DMS153 treated with DMSO at 0.1 percent for 48 hours (cell line): ENCODE measurements at regions not wholly inside any gene's neighbourhood (a gene's known extent, or its start where the extent isn't known, plus 50 kb on each side); places are given as distances from the start of the nearest gene placed in this dataset.
"Not testable (repeated sequence)": the region's sequence is repeated elsewhere in the genome, so short reads cannot be mapped to it uniquely, and the experiment has no call there.

ENCODE experiments used
- DNase-seq: peaks from one replicate; lab custom pipeline; 2025; ENCODE audit not compliant: unreplicated experiment; lab: John Stamatoyannopoulos, UW

GRCh38 chr6:68238097-68238601, 396.9 kb upstream of the ADGRB3 start:
- no peak for DNase-seq

- peak; percentile 71 for DNase-seq
These were observed 397.9 kb upstream of the ADGRB3 start for GRCh38 chr6:68237205-68237604.

- DNase-seq, result no peak
These were observed 399.7 kb upstream of the ADGRB3 start for GRCh38 chr6:68235326-68235784.

GRCh38 chr6:68233623-68234022, 401.5 kb upstream of the ADGRB3 start:
- no peak for DNase-seq

GRCh38 chr6:68229566-68229965, 405.5 kb upstream of the ADGRB3 start:
- no peak for DNase-seq

GRCh38 chr6:68226460-68226859, 408.6 kb upstream of the ADGRB3 start:
- no peak for DNase-seq

- no peak for DNase-seq
These were observed 409.4 kb upstream of the ADGRB3 start for GRCh38 chr6:68225729-68226128.

GRCh38 chr6:68211242-68211795, 423.8 kb upstream of the ADGRB3 start:
- DNase-seq, result no peak

- DNase-seq, result not testable (repeated sequence)
These were observed 427.5 kb upstream of the ADGRB3 start for GRCh38 chr6:68207612-68208011.

GRCh38 chr6:68200929-68201328, 434.2 kb upstream of the ADGRB3 start:
- no peak for DNase-seq

- no peak for DNase-seq
These were observed 437.7 kb upstream of the ADGRB3 start for GRCh38 chr6:68197356-68197755.

GRCh38 chr6:68196645-68197044, 438.4 kb upstream of the ADGRB3 start:
- no peak for DNase-seq

- DNase-seq, result not testable (repeated sequence)
These were observed 439.3 kb upstream of the ADGRB3 start for GRCh38 chr6:68195753-68196152.

- DNase-seq, result no peak
These were observed 440.1 kb upstream of the ADGRB3 start for GRCh38 chr6:68194846-68195478.

GRCh38 chr6:68192988-68193387, 442.1 kb upstream of the ADGRB3 start:
- no peak for DNase-seq

- DNase-seq, result no peak
These were observed 445.8 kb upstream of the ADGRB3 start for GRCh38 chr6:68189217-68189815.

GRCh38 chr6:68186870-68187269, 448.2 kb upstream of the ADGRB3 start:
- DNase-seq, result no peak

GRCh38 chr6:68182386-68182785, 452.7 kb upstream of the ADGRB3 start:
- DNase-seq, result no peak

GRCh38 chr6:68181027-68181426, 454.1 kb upstream of the ADGRB3 start:
- not testable (repeated sequence) for DNase-seq

- no peak for DNase-seq
These were observed 461.5 kb upstream of the ADGRB3 start for GRCh38 chr6:68173616-68174015.

- no peak for DNase-seq
These were observed 465.2 kb upstream of the ADGRB3 start for GRCh38 chr6:68169922-68170321.

- DNase-seq, result no peak
These were observed 467.5 kb upstream of the ADGRB3 start for GRCh38 chr6:68167604-68168003.
